ENCODE measurements at regions not wholly inside any gene's neighbourhood (a gene's known extent, or its start where the extent isn't known, plus 50 kb on each side); places are given as distances from the start of the nearest gene placed in this dataset.

- intact Hi-C loops (cut with DNase I, micrococcal nuclease): no loop called here
- ATAC-seq (no peak), DNase-seq (no peak)
- Histone ChIP-seq H3K4me1 (ENCODE audit: low read depth) (no peaks in the 10 kb centered on the region), H3K4me3 (no peak overlapping the region), H3K36me3 (ENCODE audit: low read depth) (no peaks in the 10 kb centered on the region), H3K9me3 (no peaks in the 10 kb centered on the region)
- TF ChIP-seq, protein P1, sequence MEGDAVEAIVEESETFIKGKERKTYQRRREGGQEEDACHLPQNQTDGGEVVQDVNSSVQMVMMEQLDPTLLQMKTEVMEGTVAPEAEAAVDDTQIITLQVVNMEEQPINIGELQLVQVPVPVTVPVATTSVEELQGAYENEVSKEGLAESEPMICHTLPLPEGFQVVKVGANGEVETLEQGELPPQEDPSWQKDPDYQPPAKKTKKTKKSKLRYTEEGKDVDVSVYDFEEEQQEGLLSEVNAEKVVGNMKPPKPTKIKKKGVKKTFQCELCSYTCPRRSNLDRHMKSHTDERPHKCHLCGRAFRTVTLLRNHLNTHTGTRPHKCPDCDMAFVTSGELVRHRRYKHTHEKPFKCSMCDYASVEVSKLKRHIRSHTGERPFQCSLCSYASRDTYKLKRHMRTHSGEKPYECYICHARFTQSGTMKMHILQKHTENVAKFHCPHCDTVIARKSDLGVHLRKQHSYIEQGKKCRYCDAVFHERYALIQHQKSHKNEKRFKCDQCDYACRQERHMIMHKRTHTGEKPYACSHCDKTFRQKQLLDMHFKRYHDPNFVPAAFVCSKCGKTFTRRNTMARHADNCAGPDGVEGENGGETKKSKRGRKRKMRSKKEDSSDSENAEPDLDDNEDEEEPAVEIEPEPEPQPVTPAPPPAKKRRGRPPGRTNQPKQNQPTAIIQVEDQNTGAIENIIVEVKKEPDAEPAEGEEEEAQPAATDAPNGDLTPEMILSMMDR (IDR thresholded peaks at IDR 0.05): no peak
Observed at GRCh38 chr2:167423731-167424130, 535.5 kb downstream of the XIRP2 start.

- Histone ChIP-seq H3K9me3 (no peaks in the 10 kb centered on the region), H3K4me3 (no peak overlapping the region), H3K36me3 (ENCODE audit: low read depth) (no peaks in the 10 kb centered on the region), H3K4me1 (ENCODE audit: low read depth) (no peaks in the 10 kb centered on the region)
- TF ChIP-seq, protein P1 (IDR thresholded peaks at IDR 0.05): no peak
- intact Hi-C loops (cut with DNase I, micrococcal nuclease): no loop called here
- DNase-seq (no peak), ATAC-seq (no peak)
Observed at GRCh38 chr2:167420211-167420610, 531.9 kb downstream of the XIRP2 start.

- Histone ChIP-seq H3K36me3 (ENCODE audit: low read depth) (no peaks in the 10 kb centered on the region), H3K9me3 (no peaks in the 10 kb centered on the region), H3K4me3 (no peak overlapping the region), H3K4me1 (ENCODE audit: low read depth) (no peaks in the 10 kb centered on the region)
- TF ChIP-seq, protein P1 (IDR thresholded peaks at IDR 0.05): no peak
- ATAC-seq: no peak
- intact Hi-C loops (cut with DNase I, micrococcal nuclease): no loop called here
- DNase-seq: no peak
Observed at GRCh38 chr2:167415068-167415467, 526.8 kb downstream of the XIRP2 start.

DNA sequence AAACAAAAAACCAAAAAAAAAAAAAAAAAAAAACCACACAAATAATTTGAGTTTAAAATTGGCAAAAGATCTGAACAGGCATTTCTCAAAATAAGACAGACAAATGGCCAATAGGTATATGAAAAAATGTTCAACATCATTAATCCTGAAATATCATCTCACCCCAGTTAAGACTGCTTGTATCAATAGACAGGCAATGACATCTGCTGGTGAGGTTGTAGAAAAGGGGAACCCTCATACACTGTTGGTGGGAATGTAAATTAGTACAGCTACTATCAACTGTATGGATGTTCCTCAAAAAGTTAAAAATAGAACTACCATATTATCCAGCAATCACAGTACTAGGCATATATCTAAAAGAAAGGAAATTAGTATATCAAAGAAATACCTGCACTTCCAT is 523.1 kb downstream of the XIRP2 start:
- DNase-seq: no peak
- H3K4me3 ChIP-seq: no peak overlapping the region
- H3K36me3 ChIP-seq (ENCODE audit: low read depth): no peaks in the 10 kb centered on the region
- H3K4me1 ChIP-seq (ENCODE audit: low read depth): no peaks in the 10 kb centered on the region
- TF ChIP-seq, protein P1 (IDR thresholded peaks at IDR 0.05): no peak
- ATAC-seq: no peak
- no peaks in the 10 kb centered on the region for H3K9me3 ChIP-seq
- intact Hi-C loops (cut with DNase I, micrococcal nuclease): no loop called here

- Histone ChIP-seq H3K4me3 (no peak overlapping the region), H3K36me3 (ENCODE audit: low read depth) (no peaks in the 10 kb centered on the region), H3K9me3 (no peaks in the 10 kb centered on the region), H3K4me1 (ENCODE audit: low read depth) (no peaks in the 10 kb centered on the region)
- TF ChIP-seq, protein P1 (IDR thresholded peaks at IDR 0.05): no peak
- intact Hi-C loops (cut with DNase I, micrococcal nuclease): no loop called here
- ATAC-seq: no peak
- no peak for DNase-seq
Observed at GRCh38 chr2:167406558-167406957, 518.3 kb downstream of the XIRP2 start.

- Histone ChIP-seq H3K4me3 (no peak overlapping the region), H3K36me3 (ENCODE audit: low read depth) (no peaks in the 10 kb centered on the region), H3K9me3 (no peaks in the 10 kb centered on the region), H3K4me1 (ENCODE audit: low read depth) (no peaks in the 10 kb centered on the region)
- TF ChIP-seq, protein P1 (IDR thresholded peaks at IDR 0.05): no peak
- intact Hi-C loops (cut with DNase I, micrococcal nuclease): no loop called here
- ATAC-seq: no peak
- DNase-seq: no peak
Observed at GRCh38 chr2:167404627-167405284, 516.5 kb downstream of the XIRP2 start.

Measured in mucosa of descending colon (tissue), 3 donors.